Right cardiac atrium (tissue), 5 donors: ENCODE measurements at regions not wholly inside any gene's neighbourhood (a gene's known extent, or its start where the extent isn't known, plus 50 kb on each side); places are given as distances from the start of the nearest gene placed in this dataset.
"Not testable (repeated sequence)": the region's sequence is repeated elsewhere in the genome, so short reads cannot be mapped to it uniquely, and the experiment has no call there.

Experiments
- ATAC-seq, 2 donors: fragments of 200-7000 bp; cut with Tn5 transposase; one replicate each; pipeline versions ENCODE4 v1.8.0 to v1.9.1; 2020; ENCODE audit warnings: moderate library complexity in 2 of 2, mild to moderate bottlenecking in 1 of 2
- DNase-seq, 3 donors: peaks; one replicate each; pipeline ENCODE4 v3.0.0-alpha.2; 2020
- H3K27ac ChIP-seq: one replicate; pipeline ENCODE4 v1.5.1; 2013; ENCODE audit warnings: mild to moderate bottlenecking, low read length, control low read depth, moderate library complexity
- H3K27me3 ChIP-seq: one replicate; pipeline ENCODE4 v1.6.1; 2013; ENCODE audit not compliant: control insufficient read depth, insufficient read depth
- H3K4me1 ChIP-seq: one replicate; pipeline ENCODE4 v1.6.1; 2013; ENCODE audit warnings: low read length; ENCODE audit not compliant: control insufficient read depth, insufficient read depth
- H3K4me3 ChIP-seq: one replicate; pipeline ENCODE4 v1.5.1; 2013; ENCODE audit warnings: low read length, control low read depth
- H3K9me3 ChIP-seq: one replicate; pipeline ENCODE4 v1.6.1; 2013; ENCODE audit warnings: low read length; ENCODE audit not compliant: control insufficient read depth
- WGBS: extraction: QIAGEN DNeasy Blood & Tissue Kit; methylation state at CpG from one replicate; pipeline ENCODE4 v1.1.7; 2013; 5-methylcytosine and 5-hydroxymethylcytosine counted together
- intact Hi-C, 4 donors: fragments of 100-400 bp; cut with DNase I; formaldehyde crosslinking; loops; one replicate each; pipeline versions ENCODE4 v1.11.0 to v1.14.0; 2022 to 2023
- donor health status: healthy with polysubstance abuse.
- donor health status: DM: no; HTN: yes; CAD: no.
- donor health status: DM: no; HTN: no; CAD: no.
- donor health status: DM: no; HTN: yes; CAD: no; lungs with severe emphysema.
- donor health status: DM: yes; HTN: yes; CAD: no.

- WGBS = 89% methylated on average over 1 of the region's 1 CpG
Observed at GRCh38 chr4:95779447-95779846, 60.4 kb upstream of the PDHA2 start.

GRCh38 chr4:95778666-95779065 lies 61.2 kb upstream of the PDHA2 start:
- DNase-seq = no peak
- Histone ChIP-seq H3K4me3 (no peak overlapping the region), H3K4me1 (no peaks in the 10 kb centered on the region), H3K27ac (no peak overlapping the region), H3K27me3 (no peaks in the 10 kb centered on the region), H3K9me3 (no peaks in the 10 kb centered on the region)
- intact Hi-C loops = no loop called here
- ATAC-seq = no peak

More at GRCh38 chr4:95779447-95779846, 60.4 kb upstream of the PDHA2 start:
- DNase-seq (no peak), ATAC-seq (no peak)
- H3K27ac ChIP-seq = no peak overlapping the region
- intact Hi-C loops = no loop called here
- H3K9me3 ChIP-seq = no peaks in the 10 kb centered on the region
- H3K4me1 ChIP-seq = no peaks in the 10 kb centered on the region
- H3K4me3 ChIP-seq = no peak overlapping the region
- H3K27me3 ChIP-seq = no peaks in the 10 kb centered on the region

DNA sequence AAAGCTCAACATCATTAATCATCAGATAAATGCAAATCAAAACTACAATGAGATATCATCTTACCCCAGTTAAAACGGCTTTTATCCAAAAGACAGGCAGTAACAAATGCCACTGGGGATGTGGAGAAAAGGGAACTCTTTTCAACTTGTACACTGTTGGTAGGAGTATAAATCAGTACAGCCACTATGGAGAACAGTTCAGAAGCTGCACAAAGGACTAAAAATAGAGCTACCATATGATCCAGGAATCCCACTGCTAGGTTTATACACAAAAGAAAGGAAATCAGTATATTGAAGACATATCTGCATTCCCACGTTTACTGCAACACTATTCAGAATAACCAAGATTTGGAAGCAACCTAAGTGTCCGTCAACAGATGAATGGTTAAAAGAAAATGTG lies 69.3 kb upstream of the PDHA2 start:
- intact Hi-C loops, H3K4me3 ChIP-seq, DNase-seq, H3K27ac ChIP-seq, H3K9me3 ChIP-seq, H3K27me3 ChIP-seq, H3K4me1 ChIP-seq, ATAC-seq: not testable (repeated sequence)
- WGBS = 73% methylated on average over 3 of the region's 3 CpGs

GRCh38 chr4:95764961-95765360 lies 74.9 kb upstream of the PDHA2 start:
- ATAC-seq (no peak), DNase-seq (no peak)
- 84% methylated on average over 3 of the region's 3 CpGs for WGBS
- intact Hi-C loops = no loop called here
- Histone ChIP-seq H3K9me3 (no peaks in the 10 kb centered on the region), H3K4me3 (no peak overlapping the region), H3K27ac (no peak overlapping the region), H3K4me1 (no peaks in the 10 kb centered on the region), H3K27me3 (no peaks in the 10 kb centered on the region)

- ATAC-seq (no peak), DNase-seq (no peak)
- intact Hi-C loops = no loop called here
- Histone ChIP-seq H3K4me1 (no peaks in the 10 kb centered on the region), H3K4me3 (no peak overlapping the region), H3K9me3 (no peaks in the 10 kb centered on the region), H3K27me3 (no peaks in the 10 kb centered on the region), H3K27ac (no peak overlapping the region)
- 81% methylated on average over 3 of the region's 3 CpGs for WGBS
Observed at GRCh38 chr4:95761871-95762270, 78.0 kb upstream of the PDHA2 start.

DNA sequence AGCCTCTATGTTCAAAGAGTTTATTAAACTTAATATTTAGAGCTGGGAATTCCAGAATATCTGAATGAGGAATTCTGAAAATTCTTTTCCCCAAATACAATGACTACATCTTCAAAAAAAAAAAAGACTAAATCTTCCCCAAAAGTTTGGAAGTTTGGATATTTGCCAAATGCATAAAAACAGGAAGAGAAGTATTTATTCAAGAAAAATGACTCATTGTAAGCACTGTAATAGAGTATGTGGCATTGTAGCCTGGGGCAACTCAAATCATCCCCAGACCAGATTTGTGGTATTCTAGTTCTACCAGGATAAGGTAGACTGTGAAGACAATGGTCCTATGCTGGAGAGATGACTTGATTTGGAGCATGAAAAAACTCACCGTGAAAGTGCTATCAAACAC lies 78.5 kb upstream of the PDHA2 start:
- WGBS = 71% methylated on average over 1 of the region's 1 CpG
- Histone ChIP-seq H3K4me1 (no peaks in the 10 kb centered on the region), H3K4me3 (no peak overlapping the region), H3K9me3 (no peaks in the 10 kb centered on the region), H3K27ac (no peak overlapping the region), H3K27me3 (no peaks in the 10 kb centered on the region)
- DNase-seq = no peak
- no peak for ATAC-seq
- intact Hi-C loops = no loop called here

GRCh38 chr4:95760646-95761045 lies 79.2 kb upstream of the PDHA2 start:
- H3K9me3 ChIP-seq, H3K27ac ChIP-seq, DNase-seq, H3K27me3 ChIP-seq, H3K4me3 ChIP-seq, ATAC-seq, intact Hi-C loops, H3K4me1 ChIP-seq: not testable (repeated sequence)
- 7% methylated on average over 1 of the region's 1 CpG for WGBS

- ATAC-seq (no peak), DNase-seq (no peak)
- intact Hi-C loops = no loop called here
Observed at GRCh38 chr4:95758001-95758400, 81.9 kb upstream of the PDHA2 start.

DNA sequence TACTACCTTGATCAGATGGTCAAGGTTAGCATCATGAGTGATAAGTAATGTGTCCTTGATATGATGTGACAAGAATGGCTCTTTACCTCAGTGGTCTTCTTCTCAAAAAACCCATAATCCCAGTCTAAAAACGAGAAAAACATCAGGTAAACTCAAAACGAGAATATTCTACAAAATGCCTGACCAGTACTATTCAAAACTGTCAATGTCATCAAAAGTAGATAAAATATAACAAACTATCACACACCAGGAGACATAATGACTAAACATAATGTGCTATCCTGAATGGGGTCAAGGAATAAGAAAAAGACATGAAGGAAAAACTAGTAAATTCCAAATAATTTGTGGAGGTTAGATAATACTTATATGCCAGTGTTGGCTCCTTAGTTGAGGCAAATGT lies 85.2 kb upstream of the PDHA2 start:
- Histone ChIP-seq H3K4me1 (no peaks in the 10 kb centered on the region), H3K9me3 (no peaks in the 10 kb centered on the region), H3K27ac (no peak overlapping the region), H3K4me3 (no peak overlapping the region), H3K27me3 (no peaks in the 10 kb centered on the region)
- DNase-seq (no peak), ATAC-seq (no peak)
- intact Hi-C loops = no loop called here
- WGBS = 81% methylated on average over 2 of the region's 2 CpGs

More at GRCh38 chr4:95758001-95758400, 81.9 kb upstream of the PDHA2 start:
- no peaks in the 10 kb centered on the region for H3K27me3 ChIP-seq
- H3K9me3 ChIP-seq = no peaks in the 10 kb centered on the region
- no peaks in the 10 kb centered on the region for H3K4me1 ChIP-seq
- no peak overlapping the region for H3K4me3 ChIP-seq
- H3K27ac ChIP-seq = no peak overlapping the region

GRCh38 chr4:95749204-95749603 lies 90.7 kb upstream of the PDHA2 start:
- 80% methylated on average over 3 of the region's 3 CpGs for WGBS
- intact Hi-C loops = no loop called here
- no peak for DNase-seq
- Histone ChIP-seq H3K4me1 (no peaks in the 10 kb centered on the region), H3K27me3 (no peaks in the 10 kb centered on the region), H3K27ac (no peak overlapping the region), H3K4me3 (no peak overlapping the region), H3K9me3 (no peaks in the 10 kb centered on the region)
- ATAC-seq = no peak

DNA sequence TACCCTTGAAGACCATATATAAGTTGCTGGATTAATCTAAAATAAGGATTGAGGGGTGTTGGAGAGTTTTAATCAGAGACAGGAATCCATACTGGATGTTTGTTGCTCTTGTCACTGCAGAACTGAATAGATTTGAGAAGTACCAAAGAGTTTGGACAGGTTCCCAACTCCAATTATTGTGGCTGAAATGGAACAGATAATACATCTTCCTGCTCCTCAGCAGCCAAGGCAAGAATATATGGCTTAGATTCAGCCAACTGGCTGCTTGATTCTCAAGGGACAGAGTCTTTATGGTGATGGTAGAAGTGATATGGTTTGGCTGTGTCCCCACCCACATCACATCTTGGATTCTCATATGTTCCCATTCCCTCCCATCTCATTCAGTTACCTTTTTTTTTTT lies 97.0 kb upstream of the PDHA2 start:
- DNase-seq (no peak), ATAC-seq (no peak)
- H3K9me3 ChIP-seq = no peaks in the 10 kb centered on the region
- no peak overlapping the region for H3K27ac ChIP-seq
- no peak overlapping the region for H3K4me3 ChIP-seq
- intact Hi-C loops = no loop called here
- H3K4me1 ChIP-seq = no peaks in the 10 kb centered on the region
- no peaks in the 10 kb centered on the region for H3K27me3 ChIP-seq

DNA sequence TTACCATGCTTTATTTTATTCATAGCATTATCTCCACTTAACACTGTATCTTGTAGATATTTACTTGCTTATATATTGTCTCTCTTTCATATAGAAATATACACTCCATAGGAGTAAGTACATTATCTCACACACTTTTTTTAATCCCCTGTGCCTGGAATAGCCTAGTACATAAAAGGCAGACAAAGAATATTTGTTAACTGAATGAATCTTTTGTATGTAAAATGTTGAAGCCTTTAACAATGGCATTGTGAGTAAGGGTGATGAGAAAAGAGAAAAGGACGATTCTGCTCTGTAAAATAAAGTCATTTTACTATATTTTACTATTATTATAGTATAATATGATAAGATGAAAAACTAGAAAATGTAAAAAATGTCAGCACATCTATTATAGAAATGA lies 97.7 kb upstream of the PDHA2 start:
- Histone ChIP-seq H3K27ac (no peak overlapping the region), H3K9me3 (no peaks in the 10 kb centered on the region), H3K4me1 (no peaks in the 10 kb centered on the region), H3K27me3 (no peaks in the 10 kb centered on the region), H3K4me3 (no peak overlapping the region)
- no peak for ATAC-seq
- DNase-seq = no peak
- WGBS = 62% methylated on average over 1 of the region's 1 CpG
- intact Hi-C loops = no loop called here
